Skeletal muscle tissue (tissue), 3 donors: ENCODE measurements at regions not wholly inside any gene's neighbourhood (a gene's known extent, or its start where the extent isn't known, plus 50 kb on each side); places are given as distances from the start of the nearest gene placed in this dataset.
"Not testable (repeated sequence)": the region's sequence is repeated elsewhere in the genome, so short reads cannot be mapped to it uniquely, and the experiment has no call there.

Source experiments
- H3K27ac ChIP-seq: one replicate; pipeline ENCODE4 v1.7.0; 2013; ENCODE audit warnings: mild to moderate bottlenecking, low read depth, low read length, inconsistent platforms
- H3K27me3 ChIP-seq, 3 donors: one replicate each; pipeline ENCODE4 v1.7.0; 2013; ENCODE audit warnings: low read length in 3 of 3; ENCODE audit not compliant: control insufficient read depth in 3 of 3, insufficient read depth in 3 of 3
- H3K36me3 ChIP-seq, 3 donors: one replicate each; pipeline ENCODE4 v1.7.0; 2013; ENCODE audit warnings: low read length in 3 of 3; ENCODE audit not compliant: control insufficient read depth in 3 of 3, insufficient read depth in 3 of 3
- H3K4me1 ChIP-seq, 3 donors: one replicate each; pipeline ENCODE4 v1.7.0; 2013; ENCODE audit warnings: low read length in 3 of 3, mild to moderate bottlenecking in 3 of 3; ENCODE audit not compliant: control insufficient read depth in 3 of 3, insufficient read depth in 3 of 3
- H3K4me3 ChIP-seq, 3 donors: one replicate each; pipeline ENCODE4 v1.7.0; 2013; ENCODE audit warnings: low read length in 3 of 3
- H3K9ac ChIP-seq, 3 donors: one replicate each; pipeline ENCODE4 v1.7.0; 2013; ENCODE audit warnings: low read length in 3 of 3, mild to moderate bottlenecking in 3 of 3, moderate library complexity in 2 of 3, low read depth in 1 of 3
- H3K9me3 ChIP-seq, 3 donors: one replicate each; pipeline ENCODE4 v1.7.0; 2013; ENCODE audit warnings: low read length in 3 of 3; ENCODE audit not compliant: control insufficient read depth in 3 of 3
- donor health status: Osteomylitis.

- peaks cover 0 to 3% (median 0%) of the 10 kb centered on the region in 3 donors for H3K27me3 ChIP-seq
- H3K9ac ChIP-seq = no peak overlapping the region
- H3K4me3 ChIP-seq = no peak overlapping the region
- no peaks in the 10 kb centered on the region for H3K9me3 ChIP-seq
- H3K27ac ChIP-seq = no peak overlapping the region
- H3K36me3 ChIP-seq = no peaks in the 10 kb centered on the region
- no peaks in the 10 kb centered on the region for H3K4me1 ChIP-seq
These were observed 109.3 kb upstream of the USP9X start for GRCh38 chrX:40975951-40976350.

GRCh38 chrX:40976981-40977380 is 108.3 kb upstream of the USP9X start:
- H3K9me3 ChIP-seq = no peaks in the 10 kb centered on the region
- no peaks in the 10 kb centered on the region for H3K36me3 ChIP-seq
- H3K9ac ChIP-seq = no peak overlapping the region
- H3K27ac ChIP-seq = no peak overlapping the region
- H3K4me3 ChIP-seq = no peak overlapping the region
- H3K4me1 ChIP-seq = no peaks in the 10 kb centered on the region
- H3K27me3 ChIP-seq = peaks cover 0 to 3% (median 0%) of the 10 kb centered on the region in 3 donors

- Histone ChIP-seq H3K4me3 (no peak overlapping the region), H3K36me3 (no peaks in the 10 kb centered on the region), H3K4me1 (no peaks in the 10 kb centered on the region), H3K9me3 (no peaks in the 10 kb centered on the region), H3K27ac (no peak overlapping the region), H3K27me3 (no peaks in the 10 kb centered on the region), H3K9ac (no peak overlapping the region)
These were observed 100.3 kb upstream of the USP9X start for GRCh38 chrX:40984962-40985361.

GRCh38 chrX:40987413-40987812 is 97.8 kb upstream of the USP9X start:
- H3K27ac ChIP-seq = no peak overlapping the region
- H3K9me3 ChIP-seq = no peaks in the 10 kb centered on the region
- no peak overlapping the region for H3K4me3 ChIP-seq
- H3K36me3 ChIP-seq = no peaks in the 10 kb centered on the region
- no peaks in the 10 kb centered on the region for H3K27me3 ChIP-seq
- H3K4me1 ChIP-seq = no peaks in the 10 kb centered on the region
- no peak overlapping the region for H3K9ac ChIP-seq

- Histone ChIP-seq H3K9me3 (no peaks in the 10 kb centered on the region), H3K27ac (no peak overlapping the region), H3K4me1 (no peaks in the 10 kb centered on the region), H3K9ac (no peak overlapping the region), H3K27me3 (no peaks in the 10 kb centered on the region), H3K36me3 (no peaks in the 10 kb centered on the region), H3K4me3 (no peak overlapping the region)
These were observed 97.1 kb upstream of the USP9X start for GRCh38 chrX:40988100-40988499.

GRCh38 chrX:40993395-40993794 is 91.8 kb upstream of the USP9X start:
- not testable (repeated sequence) for H3K27me3 ChIP-seq, H3K36me3 ChIP-seq, H3K27ac ChIP-seq, H3K4me1 ChIP-seq, H3K4me3 ChIP-seq, H3K9me3 ChIP-seq, H3K9ac ChIP-seq

- Histone ChIP-seq H3K4me3 (peak overlapping the region in 1 of 3 donors; percentile 14), H3K9me3 (no peaks in the 10 kb centered on the region), H3K9ac (no peak overlapping the region), H3K27me3 (peaks cover 0 to under 1% (median 0%) of the 10 kb centered on the region in 3 donors), H3K4me1 (peaks cover 0 to 4% (median 0%) of the 10 kb centered on the region in 3 donors), H3K36me3 (no peaks in the 10 kb centered on the region), H3K27ac (no peak overlapping the region)
These were observed 88.2 kb upstream of the USP9X start for GRCh38 chrX:40996886-40997530.

GRCh38 chrX:40998123-40998522 is 87.1 kb upstream of the USP9X start:
- Histone ChIP-seq H3K4me1 (peaks cover 0 to 4% (median 0%) of the 10 kb centered on the region in 3 donors), H3K4me3 (no peak overlapping the region), H3K27ac (no peak overlapping the region), H3K36me3 (no peaks in the 10 kb centered on the region), H3K9me3 (no peaks in the 10 kb centered on the region), H3K9ac (no peak overlapping the region), H3K27me3 (peaks cover 0 to 6% (median 0%) of the 10 kb centered on the region in 3 donors)

GRCh38 chrX:41001327-41001726 is 83.9 kb upstream of the USP9X start:
- H3K9ac ChIP-seq = no peak overlapping the region
- no peak overlapping the region for H3K4me3 ChIP-seq
- H3K36me3 ChIP-seq = no peaks in the 10 kb centered on the region
- peaks cover 0 to 6% (median 0%) of the 10 kb centered on the region in 3 donors for H3K27me3 ChIP-seq
- H3K9me3 ChIP-seq = no peaks in the 10 kb centered on the region
- H3K27ac ChIP-seq = no peak overlapping the region
- H3K4me1 ChIP-seq = peaks cover 0 to 4% (median 0%) of the 10 kb centered on the region in 3 donors

- Histone ChIP-seq H3K9me3 (no peaks in the 10 kb centered on the region), H3K9ac (no peak overlapping the region), H3K27me3 (peaks cover 0 to 6% (median 0%) of the 10 kb centered on the region in 3 donors), H3K4me3 (no peak overlapping the region), H3K36me3 (no peaks in the 10 kb centered on the region), H3K27ac (no peak overlapping the region), H3K4me1 (peaks cover 0 to 4% (median 0%) of the 10 kb centered on the region in 3 donors)
These were observed 83.2 kb upstream of the USP9X start for GRCh38 chrX:41002026-41002425.
